HepG2 (cell line): ENCODE measurements at regions not wholly inside any gene's neighbourhood (a gene's known extent, or its start where the extent isn't known, plus 50 kb on each side); places are given as distances from the start of the nearest gene placed in this dataset.

ENCODE experiments used
- ATAC-seq: fragments of 200-7000 bp; cut with Tn5 transposase; 3 replicates; pipeline ENCODE4 v1.9.1; 2020; ENCODE audit warnings: mild to moderate bottlenecking, moderate library complexity
- BruUV-seq: library from RNA; stranded (reverse); fragments of 400-500 nt; replicated peaks from 2 replicates; lab custom pipeline; 2021; lab: Mats Ljungman, UMichigan
- CTCF ChIA-PET: fragments of 300-600 bp; formaldehyde crosslinking; extraction: SDS; loops from one replicate; lab custom pipeline; 2021; ENCODE audit warnings: low total read pairs, inconsistent platforms, low intra/inter-chr PET ratio; lab: Yijun Ruan, JAX
- POLR2A ChIA-PET: fragments of 350-600 bp; sonication (Branson Sonifier 250); formaldehyde crosslinking; loops from one replicate; lab custom pipeline; 2020; ENCODE audit warnings: antibody characterized with exemption, inconsistent platforms; lab: Yijun Ruan, JAX
- DNase-seq: peaks from one replicate; pipeline ENCODE4 v3.0.0-alpha.2; 2015; ENCODE audit warnings: low spot score
- FAIRE-seq: peaks from 3 replicates; lab custom pipeline; 2011; peaks lifted over from hg19 to GRCh38; lab: Jason Lieb, UNC
- H2AFZ ChIP-seq: one replicate; pipeline ENCODE4 v1.6.1; 2011; ENCODE audit warnings: low read length, inconsistent platforms
- H3K27ac ChIP-seq: fragments of 300-600 bp; 3 replicates; pipeline ENCODE4 v1.8.0; 2011; ENCODE audit warnings: mixed run types, mild to moderate bottlenecking, mixed read lengths, low read length, inconsistent platforms; ENCODE audit not compliant: insufficient read depth; ENCODE audit errors: extremely low read length
- H3K27me3 ChIP-seq, 2 experiments: fragments of 200-600 bp in 1 of 2; 2 replicates in 1 of 2; 3 replicates in 1 of 2; pipeline versions ENCODE4 v1.6.0 to v1.8.0; 2011; ENCODE audit warnings: low read length in 2 of 2, mild to moderate bottlenecking in 2 of 2, moderate library complexity in 2 of 2, inconsistent platforms in 1 of 2; ENCODE audit not compliant: insufficient read depth in 2 of 2, control insufficient read depth in 1 of 2
- H3K36me3 ChIP-seq, 2 experiments: fragments of 200-600 bp in 1 of 2; replicated peaks in 1 of 2; 2 replicates in 1 of 2; 3 replicates in 1 of 2; pipeline versions ENCODE4 v1.5.1 to v1.8.0; 2011; ENCODE audit warnings: low read length in 2 of 2, inconsistent platforms in 1 of 2; ENCODE audit not compliant: insufficient read depth in 2 of 2, control insufficient read depth in 1 of 2
- H3K4me1 ChIP-seq: 2 replicates; pipeline ENCODE4 v1.5.1; 2012; ENCODE audit warnings: low read length, inconsistent platforms; ENCODE audit not compliant: insufficient read depth
- H3K4me2 ChIP-seq: 2 replicates; pipeline ENCODE4 v1.6.0; 2011; ENCODE audit warnings: low read depth, low read length, inconsistent platforms
- H3K4me3 ChIP-seq, 3 experiments: fragments of 200-600 bp in 1 of 3; sonication (generic), shearing (Covaris generic) in 1 of 3; replicated peaks in 1 of 3; 2 replicates each; pipeline ENCODE4 v1.5.1; 2011 to 2016; ENCODE audit warnings: low read length in 3 of 3, inconsistent platforms in 2 of 3, low read depth in 2 of 3, mild to moderate bottlenecking in 2 of 3, control low read depth in 1 of 3, mixed read lengths in 1 of 3; ENCODE audit not compliant: insufficient read depth in 1 of 3
- H3K79me2 ChIP-seq: one replicate; pipeline ENCODE4 v1.6.1; 2011; ENCODE audit warnings: low read length, inconsistent platforms; ENCODE audit not compliant: insufficient read depth
- H3K9ac ChIP-seq: 2 replicates; pipeline ENCODE4 v1.6.0; 2011; ENCODE audit warnings: mild to moderate bottlenecking, low read depth, low read length, inconsistent platforms; ENCODE audit not compliant: insufficient read depth
- H3K9me3 ChIP-seq: 2 replicates; pipeline ENCODE4 v1.5.1; 2012; ENCODE audit warnings: mild to moderate bottlenecking, low read length
- H4K20me1 ChIP-seq: 2 replicates; pipeline ENCODE4 v1.6.0; 2011; ENCODE audit warnings: inconsistent platforms, mild to moderate bottlenecking, low read length, moderate library complexity; ENCODE audit not compliant: insufficient read depth
- HNF4G ChIP-seq, 2 experiments: sonication (generic) in 1 of 2; formaldehyde crosslinking in 1 of 2; IDR thresholded peaks; 2 replicates each; pipeline versions ENCODE4 v1.4.0 to v1.6.1; 2011 to 2020; ENCODE audit warnings: borderline replicate concordance in 2 of 2, low read depth in 2 of 2, mild to moderate bottlenecking in 2 of 2, low read length in 1 of 2, missing genetic modification reagents in 1 of 2, moderate library complexity in 1 of 2
- NR2F1 ChIP-seq, 2 experiments: fragments of 450-650 bp in 1 of 2; formaldehyde crosslinking in 1 of 2; IDR thresholded peaks; 2 replicates each; pipeline versions ENCODE4 v1.5.0 to v1.6.1; 2016 to 2020; ENCODE audit warnings: mild to moderate bottlenecking in 1 of 2, missing compliant biosample characterization in 1 of 2, missing genetic modification reagents in 1 of 2, moderate library complexity in 1 of 2
- ZBTB44 ChIP-seq: sonication (generic); formaldehyde crosslinking; IDR thresholded peaks from 2 replicates; pipeline ENCODE4 v1.4.0; 2020; ENCODE audit warnings: missing genetic modification reagents
- ZNF839 ChIP-seq: sonication (generic); formaldehyde crosslinking; IDR thresholded peaks from 2 replicates; pipeline ENCODE4 v1.4.0; 2020; ENCODE audit warnings: missing genetic modification reagents, mild to moderate bottlenecking, borderline replicate concordance
- WGBS: methylation state at CpG from one replicate; pipeline ENCODE4 v1.1.6; 2017; ENCODE audit warnings: low lambda C conversion rate; 5-methylcytosine and 5-hydroxymethylcytosine counted together
- in situ Hi-C: cut with HindIII; loops from 2 replicates; pipeline ENCODE4 v1.10.0; 2017; ENCODE audit warnings: low pct_unique_long_range_greater_than_20kb; ENCODE audit not compliant: extremely low pct_ligation_motif_present
- intact Hi-C: fragments of 100-400 bp; cut with micrococcal nuclease; formaldehyde crosslinking; loops from one replicate; pipeline ENCODE4 v1.10.0; 2022; ENCODE audit not compliant: unreplicated experiment

GRCh38 chr13:84542348-84542747, 660.1 kb upstream of the SLITRK1 start (continued):
- no peak for TF ChIP-seq ZBTB44 (CRISPR knock-in tag)
- TF ChIP-seq ZNF839 (CRISPR knock-in tag), result no peak
- TF ChIP-seq, all 625 proteins: peak for 0

GRCh38 chr13:84536906-84537305, 654.6 kb upstream of the SLITRK1 start:
- no peak for TF ChIP-seq HNF4G (IDR thresholded peaks at IDR 0.05; ENCODE audit: borderline replicate concordance, low read depth, low read length)
- TF ChIP-seq HNF4G (CRISPR knock-in tag; IDR thresholded peaks at IDR 0.05; ENCODE audit: borderline replicate concordance, low read depth), result no peak
- no peak for TF ChIP-seq NR2F1 (CRISPR knock-in tag; IDR thresholded peaks at IDR 0.05)
- TF ChIP-seq, all 625 proteins: peak for 0
- Histone ChIP-seq H3K4me3 (no peak overlapping the region), H3K4me2 (no peak overlapping the region), H3K27me3 (no peaks in the 10 kb centered on the region), H3K27ac (no peak overlapping the region), H3K79me2 (no peaks in the 10 kb centered on the region), H3K4me1 (no peaks in the 10 kb centered on the region), H4K20me1 (no peaks in the 10 kb centered on the region), H3K36me3 (no peaks in the 10 kb centered on the region), H3K9me3 (peaks cover 3% of the 10 kb centered on the region; the same call in 1 of the 2 replicates), H2AFZ (no peak overlapping the region), H3K9ac (no peak overlapping the region)
- WGBS, result 16% methylated on average over 2 of the region's 2 CpGs
- CTCF ChIA-PET, result no interaction called here
- POLR2A ChIA-PET, result no interaction called here
- in situ Hi-C loops (no loop called here), intact Hi-C loops (no loop called here)
- BruUV-seq, result no TSS peak
- ATAC-seq (no peak), FAIRE-seq (no peak), DNase-seq (no peak)
